CD8-positive, alpha-beta memory T cell (primary cell): ENCODE measurements at regions not wholly inside any gene's neighbourhood (a gene's known extent, or its start where the extent isn't known, plus 50 kb on each side); places are given as distances from the start of the nearest gene placed in this dataset.

ENCODE experiments used
- CTCF ChIA-PET: fragments of 350-600 bp; sonication (Branson Sonifier 250); formaldehyde crosslinking; loops from one replicate; lab custom pipeline; 2021; ENCODE audit warnings: antibody characterized with exemption; lab: Charles Lee
- POLR2A ChIA-PET: fragments of 350-600 bp; sonication (Branson Sonifier 250); formaldehyde crosslinking; loops from one replicate; lab custom pipeline; 2021; ENCODE audit warnings: antibody characterized with exemption; lab: Charles Lee
- DNase-seq, 5 donors: peaks; one replicate each; pipeline versions ENCODE4 v3.0.0 to v3.0.0-alpha.2; 2020 to 2022; ENCODE audit warnings: mixed read lengths in 1 of 5
- H3K27ac ChIP-seq: one replicate; pipeline ENCODE4 v1.7.0; 2013; ENCODE audit warnings: low read depth, mild to moderate bottlenecking, low read length, moderate library complexity
- H3K27me3 ChIP-seq: 2 replicates; pipeline ENCODE4 v1.7.0; 2013; ENCODE audit warnings: low read length, mild to moderate bottlenecking; ENCODE audit not compliant: insufficient read depth, poor library complexity, severe bottlenecking
- H3K36me3 ChIP-seq: 2 replicates; pipeline ENCODE4 v1.7.0; 2013; ENCODE audit warnings: mild to moderate bottlenecking, low read length, moderate library complexity; ENCODE audit not compliant: insufficient read depth
- H3K4me1 ChIP-seq: 2 replicates; pipeline ENCODE4 v1.7.0; 2013; ENCODE audit warnings: mild to moderate bottlenecking, low read length, moderate library complexity; ENCODE audit not compliant: insufficient read depth
- H3K4me3 ChIP-seq: 2 replicates; pipeline ENCODE4 v1.7.0; 2013; ENCODE audit warnings: mild to moderate bottlenecking, low read length
- H3K9me3 ChIP-seq: 2 replicates; pipeline ENCODE4 v1.7.0; 2013; ENCODE audit warnings: mild to moderate bottlenecking, low read length
- H3K27ac Mint-ChIP-seq, 8 donors: one replicate each; pipeline ENCODE4 v1.8.0; 2020 to 2021; ENCODE audit warnings: mixed read lengths in 8 of 8, mild to moderate bottlenecking in 6 of 8, inconsistent platforms in 3 of 8, moderate library complexity in 3 of 8
- H3K27me3 Mint-ChIP-seq, 2 donors: one replicate each; pipeline ENCODE4 v1.8.0; 2020 to 2021; ENCODE audit warnings: mixed read lengths in 2 of 2, mild to moderate bottlenecking in 1 of 2, moderate library complexity in 1 of 2
- H3K36me3 Mint-ChIP-seq, 3 donors: one replicate each; pipeline ENCODE4 v1.8.0; 2020 to 2021; ENCODE audit warnings: mixed read lengths in 3 of 3, inconsistent platforms in 1 of 3, mild to moderate bottlenecking in 1 of 3
- H3K4me1 Mint-ChIP-seq, 3 donors: one replicate each; pipeline ENCODE4 v1.8.0; 2020 to 2021; ENCODE audit warnings: mixed read lengths in 3 of 3, inconsistent platforms in 1 of 3, mild to moderate bottlenecking in 1 of 3
- H3K4me3 Mint-ChIP-seq, 7 donors: one replicate each; pipeline ENCODE4 v1.8.0; 2020 to 2021; ENCODE audit warnings: mixed read lengths in 7 of 7, mild to moderate bottlenecking in 6 of 7, moderate library complexity in 4 of 7, inconsistent platforms in 2 of 7
- H3K9me3 Mint-ChIP-seq, 5 donors: one replicate each; pipeline ENCODE4 v1.8.0; 2020 to 2022; ENCODE audit warnings: mixed read lengths in 5 of 5, mild to moderate bottlenecking in 3 of 5, moderate library complexity in 2 of 5, inconsistent platforms in 1 of 5

GRCh38 chr6:154909821-154910220 is 85.3 kb upstream of the TIAM2 start:
- Histone ChIP-seq H3K27me3 (no peaks in the 10 kb centered on the region), H3K36me3 (no peaks in the 10 kb centered on the region), H3K4me3 (no peak overlapping the region), H3K9me3 (no peaks in the 10 kb centered on the region), H3K27ac (no peak overlapping the region), H3K4me1 (no peaks in the 10 kb centered on the region)
- Mint-ChIP-seq H3K27me3 (no peaks in the 10 kb centered on the region), H3K4me3 (no peak overlapping the region), H3K36me3 (peaks cover 0 to 22% (median 5%) of the 10 kb centered on the region in 3 donors), H3K27ac (no peak overlapping the region), H3K9me3 (no peaks in the 10 kb centered on the region), H3K4me1 (no peaks in the 10 kb centered on the region)
- ChIA-PET CTCF (interaction anchor here (1.4 to 1.8 kb wide), 2 partner anchors 11 to 15 kb away, joined by 4 read pairs; no protein-coding TSS in a partner anchor), POLR2A (no interaction called here)
- no peak for DNase-seq

- H3K4me1 Mint-ChIP-seq = peaks cover 0 to 2% (median 0%) of the 10 kb centered on the region in 3 donors
- Histone ChIP-seq H3K4me1 (no peaks in the 10 kb centered on the region), H3K4me3 (no peak overlapping the region), H3K9me3 (no peaks in the 10 kb centered on the region), H3K27ac (no peak overlapping the region), H3K27me3 (no peaks in the 10 kb centered on the region), H3K36me3 (no peaks in the 10 kb centered on the region)
- DNase-seq = no peak
- H3K4me3 Mint-ChIP-seq = no peak overlapping the region
- POLR2A ChIA-PET = no interaction called here
- CTCF ChIA-PET = no interaction called here
- no peaks in the 10 kb centered on the region for H3K9me3 Mint-ChIP-seq
- no peaks in the 10 kb centered on the region for H3K27me3 Mint-ChIP-seq
- no peak overlapping the region for H3K27ac Mint-ChIP-seq
- H3K36me3 Mint-ChIP-seq = peaks cover 3 to 8% (median 5%) of the 10 kb centered on the region in 3 donors
These were observed 80.8 kb upstream of the TIAM2 start for GRCh38 chr6:154914288-154914687.

- no peaks in the 10 kb centered on the region for H3K9me3 Mint-ChIP-seq
- H3K27me3 Mint-ChIP-seq = no peaks in the 10 kb centered on the region
- no peak for DNase-seq
- H3K4me1 Mint-ChIP-seq = peaks cover 0 to 4% (median 0%) of the 10 kb centered on the region in 3 donors
- Histone ChIP-seq H3K4me3 (no peak overlapping the region), H3K27ac (no peak overlapping the region), H3K9me3 (no peaks in the 10 kb centered on the region), H3K36me3 (no peaks in the 10 kb centered on the region), H3K4me1 (no peaks in the 10 kb centered on the region), H3K27me3 (no peaks in the 10 kb centered on the region)
- CTCF ChIA-PET = no interaction called here
- peaks cover 1 to 5% (median 3%) of the 10 kb centered on the region in 3 donors for H3K36me3 Mint-ChIP-seq
- H3K27ac Mint-ChIP-seq = peak overlapping the region in 1 of 8 donors; percentile 74
- POLR2A ChIA-PET = no interaction called here
- H3K4me3 Mint-ChIP-seq = no peak overlapping the region
These were observed 78.3 kb upstream of the TIAM2 start for GRCh38 chr6:154916857-154917256.

- CTCF ChIA-PET = interaction anchor here (1.3 kb wide), 1 partner anchor 13 kb away, joined by 4 read pairs; no protein-coding TSS in a partner anchor
- POLR2A ChIA-PET = no interaction called here
These were observed 77.2 kb upstream of the TIAM2 start for GRCh38 chr6:154917941-154918340.

GRCh38 chr6:154919806-154920205 is 75.3 kb upstream of the TIAM2 start:
- Mint-ChIP-seq H3K27me3 (peaks cover 0 to 2% of the 10 kb centered on the region in 2 donors), H3K4me1 (peaks cover 4 to 12% (median 7%) of the 10 kb centered on the region in 3 donors), H3K9me3 (no peaks in the 10 kb centered on the region), H3K4me3 (no peak overlapping the region), H3K36me3 (peaks cover 0 to 3% (median 0%) of the 10 kb centered on the region in 3 donors), H3K27ac (no peak overlapping the region)
- ChIA-PET CTCF (interaction anchor here (1.5 to 1.8 kb wide), 2 partner anchors 9 to 11 kb away, joined by 4 to 5 read pairs; no protein-coding TSS in a partner anchor), POLR2A (no interaction called here)
- Histone ChIP-seq H3K36me3 (no peaks in the 10 kb centered on the region), H3K9me3 (no peaks in the 10 kb centered on the region), H3K27me3 (no peaks in the 10 kb centered on the region), H3K4me3 (no peak overlapping the region), H3K27ac (no peak overlapping the region), H3K4me1 (no peaks in the 10 kb centered on the region)
- DNase-seq = no peak

More at GRCh38 chr6:154917941-154918340, 77.2 kb upstream of the TIAM2 start:
- no peak for DNase-seq
- Mint-ChIP-seq H3K4me1 (peaks cover 0 to 6% (median 3%) of the 10 kb centered on the region in 3 donors), H3K36me3 (peaks cover 0 to 5% (median 3%) of the 10 kb centered on the region in 3 donors), H3K9me3 (no peaks in the 10 kb centered on the region), H3K4me3 (no peak overlapping the region), H3K27me3 (peaks cover 0 to 2% of the 10 kb centered on the region in 2 donors), H3K27ac (no peak overlapping the region)
- H3K4me3 ChIP-seq = no peak overlapping the region
- no peaks in the 10 kb centered on the region for H3K27me3 ChIP-seq
- H3K36me3 ChIP-seq = no peaks in the 10 kb centered on the region
- H3K9me3 ChIP-seq = no peaks in the 10 kb centered on the region
- H3K4me1 ChIP-seq = no peaks in the 10 kb centered on the region
- no peak overlapping the region for H3K27ac ChIP-seq

- peaks cover 4 to 12% (median 7%) of the 10 kb centered on the region in 3 donors for H3K4me1 Mint-ChIP-seq
- H3K27me3 Mint-ChIP-seq = peaks cover 0 to 2% of the 10 kb centered on the region in 2 donors
- peaks cover 0 to 3% (median 0%) of the 10 kb centered on the region in 3 donors for H3K36me3 Mint-ChIP-seq
- ChIA-PET POLR2A (no interaction called here), CTCF (interaction anchor here (1.5 to 1.8 kb wide), 2 partner anchors 8 to 12 kb away, joined by 4 to 5 read pairs; no protein-coding TSS in a partner anchor)
- H3K4me1 ChIP-seq = no peaks in the 10 kb centered on the region
- H3K9me3 Mint-ChIP-seq = no peaks in the 10 kb centered on the region
- no peak overlapping the region for H3K4me3 Mint-ChIP-seq
- H3K27me3 ChIP-seq = no peaks in the 10 kb centered on the region
- H3K27ac ChIP-seq = no peak overlapping the region
- no peaks in the 10 kb centered on the region for H3K36me3 ChIP-seq
- no peaks in the 10 kb centered on the region for H3K9me3 ChIP-seq
- H3K27ac Mint-ChIP-seq = no peak overlapping the region
- no peak overlapping the region for H3K4me3 ChIP-seq
- no peak for DNase-seq
These were observed 74.5 kb upstream of the TIAM2 start for GRCh38 chr6:154920495-154921200.

- Mint-ChIP-seq H3K27me3 (peaks cover 0 to 2% of the 10 kb centered on the region in 2 donors), H3K4me1 (peaks cover 4 to 12% (median 7%) of the 10 kb centered on the region in 3 donors), H3K4me3 (no peak overlapping the region), H3K36me3 (peaks cover 0 to 3% (median 0%) of the 10 kb centered on the region in 3 donors), H3K27ac (peak overlapping the region in 1 of 8 donors; percentile 27), H3K9me3 (no peaks in the 10 kb centered on the region)
- POLR2A ChIA-PET = no interaction called here
- H3K4me3 ChIP-seq = no peak overlapping the region
- H3K27ac ChIP-seq = no peak overlapping the region
- H3K9me3 ChIP-seq = no peaks in the 10 kb centered on the region
- H3K27me3 ChIP-seq = no peaks in the 10 kb centered on the region
- H3K4me1 ChIP-seq = no peaks in the 10 kb centered on the region
- no peak for DNase-seq
- CTCF ChIA-PET = interaction anchor here (1.8 kb wide), 1 partner anchor 12 kb away, joined by 4 read pairs; no protein-coding TSS in a partner anchor
- H3K36me3 ChIP-seq = no peaks in the 10 kb centered on the region
These were observed 73.6 kb upstream of the TIAM2 start for GRCh38 chr6:154921482-154921881.

GRCh38 chr6:154923199-154923869 is 71.8 kb upstream of the TIAM2 start:
- no peaks in the 10 kb centered on the region for H3K9me3 Mint-ChIP-seq
- ChIA-PET POLR2A (no interaction called here), CTCF (no interaction called here)
- Histone ChIP-seq H3K9me3 (no peaks in the 10 kb centered on the region), H3K36me3 (no peaks in the 10 kb centered on the region), H3K27ac (no peak overlapping the region), H3K4me1 (no peaks in the 10 kb centered on the region), H3K4me3 (no peak overlapping the region), H3K27me3 (no peaks in the 10 kb centered on the region)
- H3K27ac Mint-ChIP-seq = peak overlapping the region in 2 of 8 donors; percentile 51 to 66
- H3K4me3 Mint-ChIP-seq = no peak overlapping the region
- no peaks in the 10 kb centered on the region for H3K36me3 Mint-ChIP-seq
- peaks cover 0 to 2% of the 10 kb centered on the region in 2 donors for H3K27me3 Mint-ChIP-seq
- no peak for DNase-seq
- H3K4me1 Mint-ChIP-seq = peaks cover 4 to 14% (median 5%) of the 10 kb centered on the region in 3 donors
